ENCODE measurements at regions not wholly inside any gene's neighbourhood (a gene's known extent, or its start where the extent isn't known, plus 50 kb on each side); places are given as distances from the start of the nearest gene placed in this dataset.

- ATAC-seq: no peak
- no peak for DNase-seq
- no peaks in the 10 kb centered on the region for H3K36me3 ChIP-seq
- H3K27ac ChIP-seq: no peak overlapping the region
- intact Hi-C loops (cut with DNase I): no loop called here
- TF ChIP-seq POLR2A (IDR thresholded peaks at IDR 0.05): no peak
- TF ChIP-seq, protein P1, sequence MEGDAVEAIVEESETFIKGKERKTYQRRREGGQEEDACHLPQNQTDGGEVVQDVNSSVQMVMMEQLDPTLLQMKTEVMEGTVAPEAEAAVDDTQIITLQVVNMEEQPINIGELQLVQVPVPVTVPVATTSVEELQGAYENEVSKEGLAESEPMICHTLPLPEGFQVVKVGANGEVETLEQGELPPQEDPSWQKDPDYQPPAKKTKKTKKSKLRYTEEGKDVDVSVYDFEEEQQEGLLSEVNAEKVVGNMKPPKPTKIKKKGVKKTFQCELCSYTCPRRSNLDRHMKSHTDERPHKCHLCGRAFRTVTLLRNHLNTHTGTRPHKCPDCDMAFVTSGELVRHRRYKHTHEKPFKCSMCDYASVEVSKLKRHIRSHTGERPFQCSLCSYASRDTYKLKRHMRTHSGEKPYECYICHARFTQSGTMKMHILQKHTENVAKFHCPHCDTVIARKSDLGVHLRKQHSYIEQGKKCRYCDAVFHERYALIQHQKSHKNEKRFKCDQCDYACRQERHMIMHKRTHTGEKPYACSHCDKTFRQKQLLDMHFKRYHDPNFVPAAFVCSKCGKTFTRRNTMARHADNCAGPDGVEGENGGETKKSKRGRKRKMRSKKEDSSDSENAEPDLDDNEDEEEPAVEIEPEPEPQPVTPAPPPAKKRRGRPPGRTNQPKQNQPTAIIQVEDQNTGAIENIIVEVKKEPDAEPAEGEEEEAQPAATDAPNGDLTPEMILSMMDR (IDR thresholded peaks at IDR 0.05): no peak
- no peak overlapping the region for H3K4me3 ChIP-seq
- no peaks in the 10 kb centered on the region for H3K4me1 ChIP-seq
- no peaks in the 10 kb centered on the region for H3K27me3 ChIP-seq
- H3K9me3 ChIP-seq: no peaks in the 10 kb centered on the region
- WGBS (ENCODE audit: insufficient coverage, low coverage, low lambda C conversion rate, missing lambda C conversion rate): no CpG with 5 or more reads among the region's 5 CpGs
These were observed 495.6 kb upstream of the B3GAT1 start for GRCh38 chr11:134907636-134908035.

DNA sequence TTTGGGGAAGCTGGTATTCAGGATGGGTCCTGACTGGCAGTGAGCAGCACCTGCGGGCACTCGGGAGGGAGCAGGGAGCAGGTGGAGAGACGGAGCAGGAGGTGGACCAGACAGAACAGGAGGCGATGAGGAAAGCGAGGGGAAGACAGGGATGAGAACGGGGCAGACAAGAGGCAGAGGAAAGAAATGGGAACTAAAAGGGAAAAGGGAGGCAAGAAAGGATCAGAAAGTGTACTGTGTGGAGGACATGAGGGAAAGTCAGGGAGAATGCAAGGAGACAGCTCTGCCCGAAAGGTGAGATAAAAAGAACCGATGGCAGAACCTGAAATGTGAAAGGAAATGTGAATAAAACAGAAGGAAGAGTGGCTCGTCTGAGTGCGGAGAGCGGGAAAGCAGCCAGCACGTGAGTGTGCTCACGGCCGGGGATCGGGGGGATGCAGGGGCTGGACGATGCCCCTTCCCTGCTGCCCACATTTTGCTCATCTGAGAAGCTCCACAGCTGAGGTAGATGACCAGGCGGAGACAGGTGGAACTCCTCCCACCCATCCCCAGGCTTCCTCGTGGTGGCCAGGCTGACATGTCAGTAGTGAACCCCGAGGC, 494.4 kb upstream of the B3GAT1 start:
- no peaks in the 10 kb centered on the region for H3K9me3 ChIP-seq
- no peaks in the 10 kb centered on the region for H3K4me1 ChIP-seq
- intact Hi-C loops (cut with DNase I): no loop called here
- no peak overlapping the region for H3K4me3 ChIP-seq
- no peaks in the 10 kb centered on the region for H3K36me3 ChIP-seq
- no peaks in the 10 kb centered on the region for H3K27me3 ChIP-seq
- WGBS (ENCODE audit: insufficient coverage, low coverage, low lambda C conversion rate, missing lambda C conversion rate): 73% methylated on average over 15 of the region's 19 CpGs
- H3K27ac ChIP-seq: no peak overlapping the region
- ATAC-seq: no peak
- TF ChIP-seq, protein P1 (IDR thresholded peaks at IDR 0.05): no peak
- TF ChIP-seq POLR2A (IDR thresholded peaks at IDR 0.05): no peak
- DNase-seq: no peak

DNA sequence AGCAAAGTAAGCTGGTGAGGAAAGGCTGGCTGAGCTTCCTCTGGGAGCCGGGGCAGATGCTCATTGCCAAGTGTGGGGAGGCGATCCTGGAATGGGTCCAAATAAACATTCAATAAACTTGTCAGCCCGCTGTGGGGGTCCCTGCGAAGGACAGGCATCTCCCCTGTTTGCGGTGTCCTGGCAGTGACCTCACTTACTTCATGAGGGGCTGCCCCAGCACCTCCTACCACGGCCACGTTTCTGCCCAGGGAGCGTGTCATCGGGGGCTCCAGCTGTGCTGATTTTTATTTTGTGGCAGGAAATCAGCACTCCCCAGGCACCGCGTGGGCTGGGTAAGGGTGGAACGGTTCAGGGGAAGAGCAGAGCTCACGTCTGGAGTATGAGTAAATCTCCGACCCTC, 493.9 kb upstream of the B3GAT1 start:
- TF ChIP-seq POLR2A (IDR thresholded peaks at IDR 0.05): no peak
- TF ChIP-seq, protein P1 (IDR thresholded peaks at IDR 0.05): no peak
- H3K27me3 ChIP-seq: no peaks in the 10 kb centered on the region
- no peak for DNase-seq
- no peaks in the 10 kb centered on the region for H3K9me3 ChIP-seq
- ATAC-seq: no peak
- no peak overlapping the region for H3K4me3 ChIP-seq
- 56% methylated on average over 10 of the region's 14 CpGs for WGBS (ENCODE audit: insufficient coverage, low coverage, low lambda C conversion rate, missing lambda C conversion rate)
- intact Hi-C loops (cut with DNase I): no loop called here
- H3K36me3 ChIP-seq: no peaks in the 10 kb centered on the region
- no peak overlapping the region for H3K27ac ChIP-seq
- no peaks in the 10 kb centered on the region for H3K4me1 ChIP-seq

DNA sequence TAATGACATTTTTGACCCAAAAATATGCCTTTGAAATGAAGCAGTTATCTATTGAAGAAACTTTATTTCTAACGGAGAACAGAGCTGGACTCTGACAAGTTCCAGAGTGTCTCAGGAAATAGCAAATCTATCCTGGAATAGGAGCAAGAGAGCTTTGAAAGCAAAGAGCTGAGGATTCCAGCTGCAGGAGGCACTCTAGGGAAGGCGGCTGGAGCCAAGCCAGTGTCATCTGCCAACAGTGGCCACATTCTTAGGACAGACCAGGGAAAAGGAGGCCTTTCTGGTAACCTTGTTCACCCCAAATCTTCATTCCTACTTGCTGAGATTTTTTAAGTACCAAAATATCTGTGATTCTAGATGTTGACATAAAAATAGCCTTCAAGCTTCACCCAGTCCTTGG, 493.5 kb upstream of the B3GAT1 start:
- 61% methylated on average over 2 of the region's 2 CpGs for WGBS (ENCODE audit: insufficient coverage, low coverage, low lambda C conversion rate, missing lambda C conversion rate)

More for the DNA sequence above, 493.5 kb upstream of the B3GAT1 start:
- no peak for ATAC-seq
- H3K27me3 ChIP-seq: no peaks in the 10 kb centered on the region
- no peak for DNase-seq
- TF ChIP-seq, protein P1 (IDR thresholded peaks at IDR 0.05): no peak
- no peak for TF ChIP-seq POLR2A (IDR thresholded peaks at IDR 0.05)
- no peak overlapping the region for H3K4me3 ChIP-seq
- intact Hi-C loops (cut with DNase I): no loop called here
- H3K9me3 ChIP-seq: no peaks in the 10 kb centered on the region
- no peaks in the 10 kb centered on the region for H3K4me1 ChIP-seq
- H3K27ac ChIP-seq: no peak overlapping the region
- no peaks in the 10 kb centered on the region for H3K36me3 ChIP-seq

Data from right lobe of liver (tissue), 6 donors.